ENCODE measurements at regions not wholly inside any gene's neighbourhood (a gene's known extent, or its start where the extent isn't known, plus 50 kb on each side); places are given as distances from the start of the nearest gene placed in this dataset.

GRCh38 chr5:33328818-33329217 lies 111.9 kb upstream of the TARS1 start:
- TF ChIP-seq MAX (IDR thresholded peaks at IDR 0.05), result no peak
- TF ChIP-seq JUND (IDR thresholded peaks at IDR 0.05), result no peak
- TF ChIP-seq FOXA2 (IDR thresholded peaks at IDR 0.05), result no peak
- no peak for TF ChIP-seq YY1 (IDR thresholded peaks at IDR 0.05)
- TF ChIP-seq RXRA (IDR thresholded peaks at IDR 0.05), result no peak
- TF ChIP-seq RAD21 (IDR thresholded peaks at IDR 0.05), result no peak
- Histone ChIP-seq H3K36me3 (ENCODE audit: control insufficient read depth in 4 of 4, insufficient read depth in 3 of 4, low read depth in 1 of 4, low read length in 3 of 4) (no peaks in the 10 kb centered on the region), H3K4me1 (ENCODE audit: control insufficient read depth in 4 of 4, insufficient read depth in 4 of 4, low read length in 3 of 4) (no peaks in the 10 kb centered on the region), H3K9ac (ENCODE audit: low read depth in 1 of 2, low read length in 2 of 2) (no peak overlapping the region), H3K9me3 (ENCODE audit: control insufficient read depth in 4 of 4, low read length in 3 of 4) (no peaks in the 10 kb centered on the region), H3K27me3 (ENCODE audit: control insufficient read depth in 4 of 4, insufficient read depth in 4 of 4, low read length in 3 of 4) (no peaks in the 10 kb centered on the region), H3K27ac (ENCODE audit: low read depth in 1 of 2, low read length in 2 of 2) (no peak overlapping the region), H3K4me3 (ENCODE audit: low read depth in 1 of 3, low read length in 3 of 3) (no peak overlapping the region)
- 75% methylated on average over 1 of the region's 1 CpG for WGBS
- no peak for DNase-seq (ENCODE audit: low spot score)

DNA sequence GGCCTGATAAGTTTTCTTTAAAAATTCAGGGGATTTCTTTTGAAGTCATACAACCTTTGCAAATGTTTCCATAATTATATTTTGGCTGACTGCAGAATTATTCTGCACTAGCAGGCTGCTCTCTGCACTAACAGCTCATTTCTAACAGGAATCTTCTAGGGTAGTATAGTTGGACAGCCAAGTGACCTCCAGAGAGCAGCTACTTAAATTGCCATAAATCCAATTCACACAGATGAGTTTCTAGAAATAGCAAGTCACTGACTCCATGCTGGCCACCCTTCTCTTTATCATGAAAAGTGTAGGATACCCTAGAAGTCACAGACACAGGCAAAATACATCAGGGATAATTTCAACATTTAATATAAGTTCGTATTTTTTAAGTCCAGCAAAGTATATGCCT lies 110.9 kb upstream of the TARS1 start:
- Histone ChIP-seq H3K4me3 (ENCODE audit: low read depth in 1 of 3, low read length in 3 of 3) (no peak overlapping the region), H3K27ac (ENCODE audit: low read depth in 1 of 2, low read length in 2 of 2) (no peak overlapping the region), H3K4me1 (ENCODE audit: control insufficient read depth in 4 of 4, insufficient read depth in 4 of 4, low read length in 3 of 4) (no peaks in the 10 kb centered on the region), H3K9me3 (ENCODE audit: control insufficient read depth in 4 of 4, low read length in 3 of 4) (no peaks in the 10 kb centered on the region), H3K36me3 (ENCODE audit: control insufficient read depth in 4 of 4, insufficient read depth in 3 of 4, low read depth in 1 of 4, low read length in 3 of 4) (no peaks in the 10 kb centered on the region), H3K27me3 (ENCODE audit: control insufficient read depth in 4 of 4, insufficient read depth in 4 of 4, low read length in 3 of 4) (no peaks in the 10 kb centered on the region), H3K9ac (ENCODE audit: low read depth in 1 of 2, low read length in 2 of 2) (no peak overlapping the region)
- no peak for DNase-seq (ENCODE audit: low spot score)
- TF ChIP-seq SP1 (IDR thresholded peaks at IDR 0.05) (no peak), FOXA2 (IDR thresholded peaks at IDR 0.05) (no peak), RAD21 (IDR thresholded peaks at IDR 0.05) (no peak), FOXA1 (IDR thresholded peaks at IDR 0.05) (no peak), RXRA (IDR thresholded peaks at IDR 0.05) (no peak), YY1 (IDR thresholded peaks at IDR 0.05) (no peak), HNF4G (IDR thresholded peaks at IDR 0.05) (no peak), TAF1 (conservative IDR thresholded peaks at IDR 0.05) (no peak), EGR1 (IDR thresholded peaks at IDR 0.05; ENCODE audit: low read depth in 2 of 2) (no peak), HNF4A (conservative IDR thresholded peaks at IDR 0.05) (no peak), GABPA (IDR thresholded peaks at IDR 0.05 in 1 of 2, conservative IDR thresholded peaks at IDR 0.05 in 1 of 2) (no peak), MAX (IDR thresholded peaks at IDR 0.05) (no peak), JUND (IDR thresholded peaks at IDR 0.05) (no peak), NR2F2 (IDR thresholded peaks at IDR 0.05) (no peak)
- TF ChIP-seq, protein P1, sequence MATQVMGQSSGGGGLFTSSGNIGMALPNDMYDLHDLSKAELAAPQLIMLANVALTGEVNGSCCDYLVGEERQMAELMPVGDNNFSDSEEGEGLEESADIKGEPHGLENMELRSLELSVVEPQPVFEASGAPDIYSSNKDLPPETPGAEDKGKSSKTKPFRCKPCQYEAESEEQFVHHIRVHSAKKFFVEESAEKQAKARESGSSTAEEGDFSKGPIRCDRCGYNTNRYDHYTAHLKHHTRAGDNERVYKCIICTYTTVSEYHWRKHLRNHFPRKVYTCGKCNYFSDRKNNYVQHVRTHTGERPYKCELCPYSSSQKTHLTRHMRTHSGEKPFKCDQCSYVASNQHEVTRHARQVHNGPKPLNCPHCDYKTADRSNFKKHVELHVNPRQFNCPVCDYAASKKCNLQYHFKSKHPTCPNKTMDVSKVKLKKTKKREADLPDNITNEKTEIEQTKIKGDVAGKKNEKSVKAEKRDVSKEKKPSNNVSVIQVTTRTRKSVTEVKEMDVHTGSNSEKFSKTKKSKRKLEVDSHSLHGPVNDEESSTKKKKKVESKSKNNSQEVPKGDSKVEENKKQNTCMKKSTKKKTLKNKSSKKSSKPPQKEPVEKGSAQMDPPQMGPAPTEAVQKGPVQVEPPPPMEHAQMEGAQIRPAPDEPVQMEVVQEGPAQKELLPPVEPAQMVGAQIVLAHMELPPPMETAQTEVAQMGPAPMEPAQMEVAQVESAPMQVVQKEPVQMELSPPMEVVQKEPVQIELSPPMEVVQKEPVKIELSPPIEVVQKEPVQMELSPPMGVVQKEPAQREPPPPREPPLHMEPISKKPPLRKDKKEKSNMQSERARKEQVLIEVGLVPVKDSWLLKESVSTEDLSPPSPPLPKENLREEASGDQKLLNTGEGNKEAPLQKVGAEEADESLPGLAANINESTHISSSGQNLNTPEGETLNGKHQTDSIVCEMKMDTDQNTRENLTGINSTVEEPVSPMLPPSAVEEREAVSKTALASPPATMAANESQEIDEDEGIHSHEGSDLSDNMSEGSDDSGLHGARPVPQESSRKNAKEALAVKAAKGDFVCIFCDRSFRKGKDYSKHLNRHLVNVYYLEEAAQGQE (IDR thresholded peaks at IDR 0.05), result no peak
- TF ChIP-seq, protein P2, sequence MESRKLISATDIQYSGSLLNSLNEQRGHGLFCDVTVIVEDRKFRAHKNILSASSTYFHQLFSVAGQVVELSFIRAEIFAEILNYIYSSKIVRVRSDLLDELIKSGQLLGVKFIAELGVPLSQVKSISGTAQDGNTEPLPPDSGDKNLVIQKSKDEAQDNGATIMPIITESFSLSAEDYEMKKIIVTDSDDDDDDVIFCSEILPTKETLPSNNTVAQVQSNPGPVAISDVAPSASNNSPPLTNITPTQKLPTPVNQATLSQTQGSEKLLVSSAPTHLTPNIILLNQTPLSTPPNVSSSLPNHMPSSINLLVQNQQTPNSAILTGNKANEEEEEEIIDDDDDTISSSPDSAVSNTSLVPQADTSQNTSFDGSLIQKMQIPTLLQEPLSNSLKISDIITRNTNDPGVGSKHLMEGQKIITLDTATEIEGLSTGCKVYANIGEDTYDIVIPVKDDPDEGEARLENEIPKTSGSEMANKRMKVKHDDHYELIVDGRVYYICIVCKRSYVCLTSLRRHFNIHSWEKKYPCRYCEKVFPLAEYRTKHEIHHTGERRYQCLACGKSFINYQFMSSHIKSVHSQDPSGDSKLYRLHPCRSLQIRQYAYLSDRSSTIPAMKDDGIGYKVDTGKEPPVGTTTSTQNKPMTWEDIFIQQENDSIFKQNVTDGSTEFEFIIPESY (IDR thresholded peaks at IDR 0.05), result no peak
- TF ChIP-seq, protein P3, sequence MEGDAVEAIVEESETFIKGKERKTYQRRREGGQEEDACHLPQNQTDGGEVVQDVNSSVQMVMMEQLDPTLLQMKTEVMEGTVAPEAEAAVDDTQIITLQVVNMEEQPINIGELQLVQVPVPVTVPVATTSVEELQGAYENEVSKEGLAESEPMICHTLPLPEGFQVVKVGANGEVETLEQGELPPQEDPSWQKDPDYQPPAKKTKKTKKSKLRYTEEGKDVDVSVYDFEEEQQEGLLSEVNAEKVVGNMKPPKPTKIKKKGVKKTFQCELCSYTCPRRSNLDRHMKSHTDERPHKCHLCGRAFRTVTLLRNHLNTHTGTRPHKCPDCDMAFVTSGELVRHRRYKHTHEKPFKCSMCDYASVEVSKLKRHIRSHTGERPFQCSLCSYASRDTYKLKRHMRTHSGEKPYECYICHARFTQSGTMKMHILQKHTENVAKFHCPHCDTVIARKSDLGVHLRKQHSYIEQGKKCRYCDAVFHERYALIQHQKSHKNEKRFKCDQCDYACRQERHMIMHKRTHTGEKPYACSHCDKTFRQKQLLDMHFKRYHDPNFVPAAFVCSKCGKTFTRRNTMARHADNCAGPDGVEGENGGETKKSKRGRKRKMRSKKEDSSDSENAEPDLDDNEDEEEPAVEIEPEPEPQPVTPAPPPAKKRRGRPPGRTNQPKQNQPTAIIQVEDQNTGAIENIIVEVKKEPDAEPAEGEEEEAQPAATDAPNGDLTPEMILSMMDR (IDR thresholded peaks at IDR 0.05; ENCODE audit: low read depth, low read length, missing input control), result no peak
- TF ChIP-seq, protein P4, sequence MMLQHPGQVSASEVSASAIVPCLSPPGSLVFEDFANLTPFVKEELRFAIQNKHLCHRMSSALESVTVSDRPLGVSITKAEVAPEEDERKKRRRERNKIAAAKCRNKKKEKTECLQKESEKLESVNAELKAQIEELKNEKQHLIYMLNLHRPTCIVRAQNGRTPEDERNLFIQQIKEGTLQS (IDR thresholded peaks at IDR 0.05), result no peak
- WGBS, result 76% methylated on average over 1 of the region's 1 CpG
